Uterus (tissue), 2 donors: ENCODE measurements at regions not wholly inside any gene's neighbourhood (a gene's known extent, or its start where the extent isn't known, plus 50 kb on each side); places are given as distances from the start of the nearest gene placed in this dataset.

Source experiments
- CTCF ChIP-seq, 4 experiments: fragments of 200-600 bp in 2 of 4; fragments of 450-650 bp in 2 of 4; sonication (generic) in 2 of 4; IDR thresholded peaks; one replicate each; pipeline ENCODE4 v1.5.1; 2016 to 2019; ENCODE audit warnings: antibody characterized with exemption in 4 of 4, mild to moderate bottlenecking in 2 of 4, moderate library complexity in 1 of 4
- POLR2A ChIP-seq, 2 donors: fragments of 450-650 bp; IDR thresholded peaks; one replicate each; pipeline ENCODE4 v1.6.1; 2016; ENCODE audit warnings: antibody characterized with exemption in 2 of 2, mild to moderate bottlenecking in 1 of 2, moderate library complexity in 1 of 2

- TF ChIP-seq CTCF (IDR thresholded peaks at IDR 0.05) (no peak), POLR2A (IDR thresholded peaks at IDR 0.05) (no peak)
These were observed 344.3 kb upstream of the SGCG start for GRCh38 chr13:22836475-22836874.
